Psoas muscle (tissue), 7 donors: ENCODE measurements at regions not wholly inside any gene's neighbourhood (a gene's known extent, or its start where the extent isn't known, plus 50 kb on each side); places are given as distances from the start of the nearest gene placed in this dataset.

ENCODE experiments used
- ATAC-seq, 4 donors: fragments of 200-7000 bp; cut with Tn5 transposase; one replicate each; pipeline ENCODE4 v1.9.1; 2020; ENCODE audit warnings: moderate library complexity in 3 of 4, mild to moderate bottlenecking in 2 of 4
- DNase-seq, 2 donors: peaks; one replicate each; pipeline ENCODE4 v3.0.0-alpha.2; 2020
- H3K27ac ChIP-seq: fragments of 200-600 bp; one replicate; pipeline ENCODE4 v1.8.0; 2022
- H3K27me3 ChIP-seq, 3 donors: fragments of 200-600 bp in 1 of 3; one replicate each; pipeline versions ENCODE4 v1.6.1 to v1.8.0; 2013 to 2022; ENCODE audit warnings: low read length in 2 of 3, mild to moderate bottlenecking in 2 of 3, moderate library complexity in 1 of 3; ENCODE audit not compliant: insufficient read depth in 3 of 3
- H3K36me3 ChIP-seq, 2 donors: fragments of 200-600 bp in 1 of 2; one replicate each; pipeline versions ENCODE4 v1.6.1 to v1.8.0; 2013 to 2022; ENCODE audit warnings: low read depth in 1 of 2, mild to moderate bottlenecking in 1 of 2, moderate library complexity in 1 of 2; ENCODE audit not compliant: insufficient read depth in 1 of 2
- H3K4me1 ChIP-seq: fragments of 200-600 bp; one replicate; pipeline ENCODE4 v1.8.0; 2022
- H3K4me3 ChIP-seq: fragments of 200-600 bp; one replicate; pipeline ENCODE4 v1.8.0; 2022; ENCODE audit warnings: mild to moderate bottlenecking
- H3K9me3 ChIP-seq: fragments of 200-600 bp; one replicate; pipeline ENCODE4 v1.8.0; 2022
- WGBS, 3 donors: extraction: QIAGEN DNeasy Blood & Tissue Kit; methylation state at CpG; one replicate each; pipeline versions ENCODE4 v1.1.6 to v1.1.7; 2013; 5-methylcytosine and 5-hydroxymethylcytosine counted together
- intact Hi-C, 2 donors: fragments of 100-400 bp; cut with DNase I; formaldehyde crosslinking; loops; one replicate each; pipeline versions ENCODE4 v1.11.0 to v1.14.2; 2022
- TF ChIP-seq, protein P1 (sequence below): fragments of 200-600 bp; IDR thresholded peaks from one replicate; pipeline ENCODE4 v1.8.0; 2022; ENCODE audit warnings: antibody characterized with exemption
- donor health status: healthy with polysubstance abuse.
- donor health status: DM: no; HTN: no; CAD: no; lungs with moderate emphysema.
- donor health status: Bipolar disorder and iron deficiency.
- donor health status: healthy.
- donor health status: DM: yes; HTN: yes; CAD: no.
- donor health status: DM: no; HTN: no; CAD: no.
- donor health status: DM: yes; HTN: yes; CAD: no.

DNA sequence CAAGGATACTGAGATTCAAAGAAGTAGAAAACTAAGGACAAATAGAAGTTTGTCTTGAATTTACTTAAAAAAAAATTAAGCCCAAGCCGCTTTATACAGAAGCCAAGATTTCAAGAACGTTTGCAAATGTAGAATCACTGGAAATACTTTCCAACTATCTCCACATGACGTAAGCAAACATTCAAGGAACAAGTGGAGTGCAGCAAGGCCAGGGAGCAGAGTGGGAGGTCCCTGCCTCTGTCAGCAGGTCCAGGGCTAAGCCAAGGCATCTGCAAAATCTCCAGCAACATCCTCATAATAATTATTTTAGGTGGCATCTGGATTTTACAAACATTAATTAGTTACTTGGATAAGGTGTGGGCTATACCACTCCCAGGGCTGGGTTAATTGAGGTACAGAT lies 60.1 kb upstream of the AKIRIN2 start:
- no peaks in the 10 kb centered on the region for H3K36me3 ChIP-seq
- H3K27me3 ChIP-seq: no peaks in the 10 kb centered on the region
- ATAC-seq: no peak
- 74 to 80% (median 79%) methylated on average over 3 of the region's 3 CpGs for WGBS, 3 donors
- H3K4me1 ChIP-seq: no peaks in the 10 kb centered on the region
- no peak overlapping the region for H3K27ac ChIP-seq
- no peak for DNase-seq
- TF ChIP-seq, protein P1, sequence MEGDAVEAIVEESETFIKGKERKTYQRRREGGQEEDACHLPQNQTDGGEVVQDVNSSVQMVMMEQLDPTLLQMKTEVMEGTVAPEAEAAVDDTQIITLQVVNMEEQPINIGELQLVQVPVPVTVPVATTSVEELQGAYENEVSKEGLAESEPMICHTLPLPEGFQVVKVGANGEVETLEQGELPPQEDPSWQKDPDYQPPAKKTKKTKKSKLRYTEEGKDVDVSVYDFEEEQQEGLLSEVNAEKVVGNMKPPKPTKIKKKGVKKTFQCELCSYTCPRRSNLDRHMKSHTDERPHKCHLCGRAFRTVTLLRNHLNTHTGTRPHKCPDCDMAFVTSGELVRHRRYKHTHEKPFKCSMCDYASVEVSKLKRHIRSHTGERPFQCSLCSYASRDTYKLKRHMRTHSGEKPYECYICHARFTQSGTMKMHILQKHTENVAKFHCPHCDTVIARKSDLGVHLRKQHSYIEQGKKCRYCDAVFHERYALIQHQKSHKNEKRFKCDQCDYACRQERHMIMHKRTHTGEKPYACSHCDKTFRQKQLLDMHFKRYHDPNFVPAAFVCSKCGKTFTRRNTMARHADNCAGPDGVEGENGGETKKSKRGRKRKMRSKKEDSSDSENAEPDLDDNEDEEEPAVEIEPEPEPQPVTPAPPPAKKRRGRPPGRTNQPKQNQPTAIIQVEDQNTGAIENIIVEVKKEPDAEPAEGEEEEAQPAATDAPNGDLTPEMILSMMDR: no peak
- H3K4me3 ChIP-seq: no peak overlapping the region
- H3K9me3 ChIP-seq: no peaks in the 10 kb centered on the region
- intact Hi-C loops: no loop called here

DNA sequence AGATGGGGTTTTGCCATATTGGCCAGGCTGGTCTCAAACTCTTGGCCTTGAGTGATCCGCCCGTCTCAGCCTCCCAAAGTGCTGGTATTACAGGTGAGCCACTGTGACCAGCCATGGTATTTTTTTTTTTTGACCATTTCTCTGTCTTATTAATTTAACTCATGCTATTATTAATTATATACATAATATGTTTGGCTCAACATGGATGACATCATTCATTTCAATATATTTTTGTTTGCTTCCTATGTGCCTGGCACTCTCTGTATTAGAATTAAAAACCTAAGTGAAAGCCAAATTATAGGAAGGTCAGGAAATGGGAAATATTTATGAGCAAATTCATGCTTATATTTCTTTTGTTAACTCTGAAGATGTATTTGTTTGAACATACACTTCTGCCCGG lies 55.8 kb upstream of the AKIRIN2 start:
- intact Hi-C loops: no loop called here
- no peak for DNase-seq
- TF ChIP-seq, protein P1: no peak
- Histone ChIP-seq H3K27ac (no peak overlapping the region), H3K27me3 (no peaks in the 10 kb centered on the region), H3K4me3 (no peak overlapping the region), H3K9me3 (no peaks in the 10 kb centered on the region), H3K4me1 (no peaks in the 10 kb centered on the region), H3K36me3 (no peaks in the 10 kb centered on the region)
- WGBS, 3 donors: 94 to 95% (median 94%) methylated on average over 3 of the region's 3 CpGs
- ATAC-seq: no peak

DNA sequence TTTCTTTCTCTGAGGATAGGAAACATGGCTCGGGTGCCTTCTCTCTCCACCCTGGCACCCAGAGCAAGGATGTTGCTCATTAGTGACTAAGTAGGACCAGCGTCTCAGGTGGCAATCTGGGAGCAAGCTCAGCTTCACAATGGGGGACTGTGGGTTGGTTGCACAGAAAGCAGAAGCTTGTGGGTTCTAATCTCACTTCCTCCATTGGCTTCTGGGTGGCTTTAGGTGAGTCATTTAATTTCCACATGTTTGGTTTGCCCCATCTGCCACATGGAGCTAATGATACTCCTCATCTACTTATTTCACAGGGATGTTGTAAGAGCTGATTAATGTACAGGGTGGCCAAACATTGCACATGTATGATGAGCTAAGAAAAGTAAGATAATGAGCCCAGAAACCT lies 54.8 kb upstream of the AKIRIN2 start:
- 57 to 70% (median 67%) methylated on average over 2 of the region's 2 CpGs for WGBS, 3 donors
- H3K27me3 ChIP-seq: no peaks in the 10 kb centered on the region
- no peak overlapping the region for H3K27ac ChIP-seq
- H3K9me3 ChIP-seq: no peaks in the 10 kb centered on the region
- no peaks in the 10 kb centered on the region for H3K4me1 ChIP-seq
- no peaks in the 10 kb centered on the region for H3K36me3 ChIP-seq
- intact Hi-C loops: no loop called here
- ATAC-seq (peak in 3 of 4 donors; percentile 15 to 30 (median 27)), DNase-seq (no peak)
- H3K4me3 ChIP-seq: no peak overlapping the region
- TF ChIP-seq, protein P1: no peak

DNA sequence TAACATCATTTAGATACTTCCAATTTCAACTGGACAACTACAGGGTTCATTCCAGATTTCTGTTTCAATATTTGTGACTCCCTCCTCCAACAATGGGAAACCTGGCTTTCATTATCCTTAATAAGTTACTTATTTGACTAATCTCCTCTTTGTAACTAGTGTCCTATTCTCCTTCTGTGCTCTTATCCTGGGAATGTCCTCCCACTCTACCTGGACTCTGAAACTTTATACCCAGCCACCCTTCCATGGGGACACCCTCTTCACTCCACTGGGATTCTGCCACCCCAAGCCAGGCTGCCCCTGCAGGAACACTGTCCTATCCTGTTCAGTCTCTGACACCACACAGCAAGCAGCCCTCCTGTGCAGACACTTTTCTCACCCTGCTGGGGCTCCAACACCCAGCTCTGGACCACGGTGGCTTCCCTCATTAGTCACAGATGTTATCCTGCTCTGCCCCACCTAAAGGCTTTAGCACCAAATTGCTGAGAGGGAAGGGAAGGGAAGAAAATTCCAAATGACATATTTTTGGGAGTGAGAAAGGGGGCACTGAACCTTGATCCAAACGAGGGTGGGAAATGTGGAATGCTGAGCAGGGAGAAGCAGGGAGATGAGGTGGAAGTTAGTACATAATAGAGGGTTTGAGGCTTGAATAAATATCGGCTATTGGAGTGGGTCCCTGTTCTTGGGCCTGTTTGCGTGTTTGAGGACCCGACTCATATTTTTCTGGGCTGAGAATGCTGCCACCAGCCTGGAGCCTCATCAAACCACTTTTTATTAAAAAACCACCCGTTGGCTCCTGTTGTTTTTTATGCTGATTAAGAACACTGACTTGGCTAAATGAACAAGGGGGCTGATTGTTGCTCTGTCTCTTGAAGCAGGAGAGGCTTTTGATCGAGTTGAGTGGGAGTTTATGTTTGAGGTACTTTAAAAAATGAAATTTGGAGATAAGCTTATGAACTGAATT lies 54.0 kb upstream of the AKIRIN2 start:
- intact Hi-C loops: no loop called here
- Histone ChIP-seq H3K27me3 (no peaks in the 10 kb centered on the region), H3K4me3 (no peak overlapping the region), H3K4me1 (no peaks in the 10 kb centered on the region), H3K36me3 (no peaks in the 10 kb centered on the region), H3K9me3 (no peaks in the 10 kb centered on the region), H3K27ac (no peak overlapping the region)
- ATAC-seq (no peak), DNase-seq (no peak)
- WGBS, 3 donors: 32 to 46% (median 37%) methylated on average over 7 of the region's 7 CpGs
- TF ChIP-seq, protein P1: no peak
